GM13977 (cell line): ENCODE measurements at regions not wholly inside any gene's neighbourhood (a gene's known extent, or its start where the extent isn't known, plus 50 kb on each side); places are given as distances from the start of the nearest gene placed in this dataset.

Source experiments
- DNase-seq: peaks from one replicate; pipeline ENCODE4 v3.0.0; 2012; ENCODE audit warnings: low spot score
- CTCF ChIP-seq: IDR thresholded peaks from 2 replicates; pipeline ENCODE4 v1.5.1; 2012; ENCODE audit warnings: mild to moderate bottlenecking, control low read depth; ENCODE audit not compliant: insufficient read depth; ENCODE audit errors: extremely low read depth, missing control alignments
- in situ Hi-C: fragments of 300-500 bp; cut with MboI; formaldehyde crosslinking; loops from one replicate; pipeline ENCODE4 v1.12.0; 2022; ENCODE audit warnings: low sequenced_read_pairs, low pct_unique_long_range_greater_than_20kb, mixed read lengths, inconsistent platforms; ENCODE audit not compliant: unreplicated experiment

GRCh38 chr7:13201628-13202027 lies 514.2 kb downstream of the ARL4A start:
- no peak for TF ChIP-seq CTCF
- no peak for DNase-seq
- in situ Hi-C loops: no loop called here

- no peak for DNase-seq
- in situ Hi-C loops: no loop called here
- TF ChIP-seq CTCF: no peak
These were observed 530.3 kb downstream of the ARL4A start for GRCh38 chr7:13217768-13218167.

GRCh38 chr7:13225068-13225467 lies 537.6 kb downstream of the ARL4A start:
- no peak for TF ChIP-seq CTCF
- no peak for DNase-seq
- in situ Hi-C loops: no loop called here

- TF ChIP-seq CTCF: no peak
- DNase-seq: no peak
- in situ Hi-C loops: no loop called here
These were observed 539.0 kb downstream of the ARL4A start for GRCh38 chr7:13226385-13226784.

DNA sequence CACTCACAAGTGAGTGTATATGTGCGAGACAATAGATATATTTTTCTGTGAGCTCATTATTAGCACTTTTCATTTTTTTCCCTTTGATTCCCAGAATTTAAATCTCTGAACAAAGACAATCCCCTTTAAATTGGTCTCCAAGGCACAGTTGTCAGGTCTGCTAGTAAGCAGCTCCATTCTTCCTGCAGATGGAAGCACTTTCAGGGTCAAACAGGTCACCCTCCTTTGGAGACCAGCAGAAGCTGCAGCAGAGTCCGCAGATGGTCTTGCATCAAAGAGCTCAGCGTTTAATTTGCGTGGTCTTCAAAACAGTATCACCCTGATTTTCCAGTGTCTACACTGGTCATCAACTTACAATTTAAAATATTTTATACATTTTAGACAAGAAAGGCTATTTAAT lies 543.8 kb downstream of the ARL4A start:
- no peak for TF ChIP-seq CTCF
- in situ Hi-C loops: no loop called here
- no peak for DNase-seq

DNA sequence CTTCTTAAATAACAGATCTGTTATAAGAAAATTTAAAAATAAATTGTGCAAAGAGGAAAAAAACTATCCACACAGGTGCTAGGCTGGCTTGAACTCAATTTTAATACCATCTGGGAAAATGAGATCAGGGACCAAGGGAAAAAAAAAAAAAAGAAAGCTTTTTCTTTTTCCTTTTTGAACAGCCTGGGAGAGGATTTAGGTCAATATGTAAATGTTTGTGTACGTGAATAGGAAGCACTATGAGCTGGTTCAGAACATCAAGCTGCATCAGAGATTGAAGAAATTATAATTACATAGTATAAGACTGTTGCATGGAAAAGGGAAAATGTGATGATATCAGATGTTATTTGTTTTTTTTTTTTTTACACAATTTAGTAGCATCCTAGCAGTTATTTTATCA lies 548.0 kb downstream of the ARL4A start:
- in situ Hi-C loops: no loop called here

More for the DNA sequence above, 548.0 kb downstream of the ARL4A start:
- TF ChIP-seq CTCF: no peak
- DNase-seq: no peak
